A549 (cell line): ENCODE measurements at regions not wholly inside any gene's neighbourhood (a gene's known extent, or its start where the extent isn't known, plus 50 kb on each side); places are given as distances from the start of the nearest gene placed in this dataset.

ENCODE experiments used
- ATAC-seq, 2 experiments: fragments of 200-7000 bp in 1 of 2; fragments of >200 bp in 1 of 2; cut with Nextera tagmentation in 1 of 2; cut with Tn5 transposase in 1 of 2; 3 replicates each; pipeline versions ENCODE4 v1.8.0 to v1.9.1; 2018 to 2020; ENCODE audit warnings: mild to moderate bottlenecking in 1 of 2, moderate library complexity in 1 of 2
- CTCF ChIA-PET: fragments of 300-600 bp; sonication (Branson Sonifier 250); formaldehyde crosslinking; extraction: SDS; loops from one replicate; lab custom pipeline; 2021; ENCODE audit warnings: antibody characterized with exemption, inconsistent platforms; lab: Yijun Ruan, JAX
- POLR2A ChIA-PET: fragments of 350-600 bp; formaldehyde crosslinking; extraction: SDS; loops from one replicate; lab custom pipeline; 2021; ENCODE audit warnings: antibody characterized with exemption, inconsistent platforms; lab: Yijun Ruan, JAX
- DNase-seq, 2 experiments: peaks; one replicate each; pipeline versions ENCODE4 v3.0.0 to v3.0.0-alpha.2; 2011 to 2016; ENCODE audit warnings: low read depth in 1 of 2, low spot score in 1 of 2
- FAIRE-seq: peaks from 2 replicates; lab custom pipeline; 2011; peaks lifted over from hg19 to GRCh38; lab: Jason Lieb, UNC
- H3K27ac ChIP-seq, 2 experiments: fragments of >200 bp; sonication (Bioruptor Twin); formaldehyde crosslinking; 3 replicates each; pipeline ENCODE4 v1.5.1; 2016 to 2017
- H3K4me1 ChIP-seq: fragments of >200 bp; sonication (Bioruptor Twin); formaldehyde crosslinking; 3 replicates; pipeline ENCODE4 v1.6.1; 2016
- H3K4me2 ChIP-seq: fragments of >200 bp; sonication (Bioruptor Twin); formaldehyde crosslinking; 3 replicates; pipeline ENCODE4 v1.6.1; 2016
- H3K4me3 ChIP-seq: fragments of >200 bp; sonication (Bioruptor Twin); formaldehyde crosslinking; 3 replicates; pipeline ENCODE4 v1.5.1; 2016
- H3K9me3 ChIP-seq: fragments of >200 bp; sonication (Bioruptor Twin); formaldehyde crosslinking; 3 replicates; pipeline ENCODE4 v1.6.1; 2016
- ATOH8 ChIP-seq: fragments of 250-450 bp; sonication (Bioruptor Pico); IDR thresholded peaks from 2 replicates; pipeline ENCODE4 v1.5.0; 2020; ENCODE audit warnings: low read depth, mild to moderate bottlenecking, moderate library complexity
- BHLHE40 ChIP-seq: IDR thresholded peaks from 2 replicates; pipeline ENCODE4 v1.6.1; 2012; ENCODE audit warnings: low read depth, low read length, inconsistent platforms
- CBX2 ChIP-seq: fragments of 200-600 bp; sonication (generic); IDR thresholded peaks from 2 replicates; pipeline ENCODE4 v1.6.1; 2016; ENCODE audit warnings: low read depth, mild to moderate bottlenecking, borderline replicate concordance
- CBX8 ChIP-seq: fragments of 200-600 bp; sonication (generic); IDR thresholded peaks from 2 replicates; pipeline ENCODE4 v1.6.1; 2016
- CHD2 ChIP-seq: fragments of 150-350 bp; IDR thresholded peaks from 2 replicates; pipeline ENCODE4 v1.6.1; 2014; ENCODE audit warnings: low read length; ENCODE audit not compliant: partially characterized antibody
- CHD4 ChIP-seq: fragments of 200-600 bp; sonication (generic); IDR thresholded peaks from 2 replicates; pipeline ENCODE4 v1.6.1; 2016; ENCODE audit warnings: antibody characterized with exemption, mild to moderate bottlenecking, borderline replicate concordance
- EHF ChIP-seq: fragments of 250-450 bp; sonication (Bioruptor Pico); IDR thresholded peaks from 2 replicates; pipeline ENCODE4 v1.5.0; 2020; ENCODE audit warnings: mild to moderate bottlenecking
- ELK1 ChIP-seq: fragments of 150-350 bp; IDR thresholded peaks from 2 replicates; pipeline ENCODE4 v1.6.1; 2014; ENCODE audit warnings: low read depth, mild to moderate bottlenecking, low read length
- EP300 ChIP-seq, 2 experiments: fragments of >200 bp; sonication (Bioruptor Twin); formaldehyde crosslinking; IDR thresholded peaks; 2 replicates in 1 of 2; 3 replicates in 1 of 2; pipeline ENCODE4 v1.6.1; 2016 to 2017
- ESRRA ChIP-seq: fragments of 150-350 bp; IDR thresholded peaks from 2 replicates; pipeline ENCODE4 v1.6.1; 2014; ENCODE audit warnings: mild to moderate bottlenecking, low read length, borderline replicate concordance
- FOSB ChIP-seq: fragments of 250-450 bp; sonication (Bioruptor Pico); IDR thresholded peaks from 2 replicates; pipeline ENCODE4 v1.5.0; 2020; ENCODE audit warnings: mild to moderate bottlenecking, moderate library complexity
- FOSL2 ChIP-seq, 2 experiments: fragments of 450-650 bp in 1 of 2; fragments of >200 bp in 1 of 2; sonication (Bioruptor Twin) in 1 of 2; formaldehyde crosslinking; IDR thresholded peaks; 2 replicates each; pipeline versions ENCODE4 v1.5.0 to v1.6.1; 2016 to 2020; ENCODE audit warnings: mild to moderate bottlenecking in 1 of 2, moderate library complexity in 1 of 2
- GATA3 ChIP-seq: IDR thresholded peaks from 2 replicates; pipeline ENCODE4 v1.6.1; 2012; ENCODE audit warnings: borderline replicate concordance
- HDAC2 ChIP-seq: fragments of 200-600 bp; sonication (generic); IDR thresholded peaks from 2 replicates; pipeline ENCODE4 v1.6.1; 2016
- HOXA7 ChIP-seq: fragments of 250-450 bp; sonication (Bioruptor Pico); IDR thresholded peaks from 2 replicates; pipeline ENCODE4 v1.5.0; 2020; ENCODE audit warnings: mild to moderate bottlenecking, moderate library complexity
- HOXB5 ChIP-seq: fragments of 250-450 bp; sonication (Bioruptor Pico); IDR thresholded peaks from 2 replicates; pipeline ENCODE4 v1.5.0; 2020; ENCODE audit warnings: mild to moderate bottlenecking, moderate library complexity
- KDM1A ChIP-seq: fragments of 200-600 bp; sonication (generic); IDR thresholded peaks from 2 replicates; pipeline ENCODE4 v1.6.1; 2016; ENCODE audit warnings: low read depth, mild to moderate bottlenecking
- MAFK ChIP-seq: fragments of 450-650 bp; IDR thresholded peaks from 2 replicates; pipeline ENCODE4 v1.6.1; 2014; ENCODE audit not compliant: partially characterized antibody
- MYC ChIP-seq: IDR thresholded peaks from 2 replicates; pipeline ENCODE4 v1.6.1; 2012; ENCODE audit warnings: mild to moderate bottlenecking, inconsistent platforms, low read length, improper control_type of control experiment, borderline replicate concordance
- POLR2AphosphoS2 ChIP-seq: conservative IDR thresholded peaks from 2 replicates; pipeline ENCODE4 v1.6.1; 2012; ENCODE audit warnings: low read length, improper control_type of control experiment, inconsistent platforms
- RARB ChIP-seq: fragments of 250-450 bp; sonication (Bioruptor Pico); IDR thresholded peaks from 2 replicates; pipeline ENCODE4 v1.8.0; 2021; ENCODE audit warnings: mild to moderate bottlenecking, moderate library complexity
- REST ChIP-seq: fragments of 200-600 bp; sonication (generic); IDR thresholded peaks from 2 replicates; pipeline ENCODE4 v1.6.1; 2016; ENCODE audit warnings: antibody characterized with exemption, mild to moderate bottlenecking, moderate library complexity
- RNF2 ChIP-seq: fragments of 200-600 bp; sonication (generic); IDR thresholded peaks from 2 replicates; pipeline ENCODE4 v1.6.1; 2016; ENCODE audit warnings: low read depth, mild to moderate bottlenecking, antibody characterized with exemption, moderate library complexity, borderline replicate concordance
- SMC3 ChIP-seq: fragments of >200 bp; sonication (Bioruptor Twin); formaldehyde crosslinking; IDR thresholded peaks from 3 replicates; pipeline ENCODE4 v1.6.1; 2018; ENCODE audit warnings: inconsistent platforms
- TFCP2L1 ChIP-seq: fragments of 250-450 bp; sonication (Bioruptor Pico); IDR thresholded peaks from 2 replicates; pipeline ENCODE4 v1.5.0; 2021; ENCODE audit warnings: mild to moderate bottlenecking
- USF2 ChIP-seq: fragments of 450-650 bp; IDR thresholded peaks from 2 replicates; pipeline ENCODE4 v1.6.1; 2014; ENCODE audit warnings: antibody characterized with exemption
- ZFP36 ChIP-seq: fragments of 450-650 bp; IDR thresholded peaks from 2 replicates; pipeline ENCODE4 v1.6.1; 2014; ENCODE audit warnings: borderline replicate concordance; ENCODE audit not compliant: partially characterized antibody
- WGBS: methylation state at CpG from one replicate; pipeline ENCODE4 v1.1.6; 2017; ENCODE audit errors: missing lambda C conversion rate; 5-methylcytosine and 5-hydroxymethylcytosine counted together

- Histone ChIP-seq H3K9me3 (no peaks in the 10 kb centered on the region), H3K27ac (no peak overlapping the region), H3K4me2 (no peak overlapping the region), H3K4me1 (no peaks in the 10 kb centered on the region), H3K4me3 (no peak overlapping the region)
- 43% methylated on average over 1 of the region's 7 CpGs for WGBS
- no peak for TF ChIP-seq ESRRA
- no peak for TF ChIP-seq GATA3
- TF ChIP-seq MAFK = no peak
- no peak for TF ChIP-seq SMC3
- TF ChIP-seq CHD2 = no peak
- ChIA-PET POLR2A (no interaction called here), CTCF (no interaction called here)
- DNase-seq = no peak
- no peak for FAIRE-seq
- no peak for ATAC-seq
These were observed 135.8 kb upstream of the NECTIN1 start for GRCh38 chr11:119864836-119865235.

GRCh38 chr11:119863851-119864601 is 135.0 kb upstream of the NECTIN1 start:
- Histone ChIP-seq H3K4me3 (no peak overlapping the region), H3K4me1 (no peaks in the 10 kb centered on the region), H3K4me2 (no peak overlapping the region), H3K9me3 (no peaks in the 10 kb centered on the region), H3K27ac (no peak overlapping the region)
- ATAC-seq (no peak), DNase-seq (no peak), FAIRE-seq (no peak)
- 25% methylated on average over 10 of the region's 17 CpGs for WGBS
- TF ChIP-seq GATA3 (no peak), HDAC2 (no peak), RARB (CRISPR knock-in tag) (no peak), USF2 (no peak), MYC (no peak), HOXB5 (CRISPR knock-in tag) (no peak), HOXA7 (CRISPR knock-in tag) (no peak), ATOH8 (CRISPR knock-in tag) (no peak), CBX8 (no peak), TFCP2L1 (no peak), POLR2AphosphoS2 (no peak), ELK1 (no peak), FOSB (CRISPR knock-in tag) (no peak), EP300 (IDR thresholded peaks at IDR 0.05) (no peak), BHLHE40 (no peak), CHD4 (no peak), EHF (CRISPR knock-in tag) (no peak), KDM1A (no peak)
- ChIA-PET POLR2A (no interaction called here), CTCF (no interaction called here)

GRCh38 chr11:119863236-119863635 is 134.2 kb upstream of the NECTIN1 start:
- H3K4me3 ChIP-seq = no peak overlapping the region
- H3K4me1 ChIP-seq = no peaks in the 10 kb centered on the region
- H3K9me3 ChIP-seq = no peaks in the 10 kb centered on the region
- FAIRE-seq (no peak), ATAC-seq (no peak), DNase-seq (no peak)
- POLR2A ChIA-PET = no interaction called here
- 46% methylated on average over 7 of the region's 8 CpGs for WGBS
- H3K27ac ChIP-seq = no peak overlapping the region
- H3K4me2 ChIP-seq = no peak overlapping the region
- CTCF ChIA-PET = interaction anchor here (1.1 kb wide), 1 partner anchor 16 kb away, joined by 3 read pairs; no protein-coding TSS in a partner anchor
- TF ChIP-seq CBX2 (no peak), EP300 (IDR thresholded peaks at IDR 0.05) (no peak), GATA3 (no peak), RNF2 (no peak), ZFP36 (no peak), REST (no peak), FOSB (CRISPR knock-in tag) (no peak), ELK1 (no peak), MYC (no peak), HOXB5 (CRISPR knock-in tag) (no peak), FOSL2 (IDR thresholded peaks at IDR 0.05) (no peak), FOSL2 (CRISPR knock-in tag; IDR thresholded peaks at IDR 0.05) (no peak)
